BJ (cell line): ENCODE measurements at regions not wholly inside any gene's neighbourhood (a gene's known extent, or its start where the extent isn't known, plus 50 kb on each side); places are given as distances from the start of the nearest gene placed in this dataset.

Experiments used
- CTCF ChIA-PET: fragments of 350-600 bp; formaldehyde crosslinking; extraction: SDS; loops from one replicate; lab custom pipeline; 2021; ENCODE audit warnings: antibody characterized with exemption, inconsistent platforms; lab: Yijun Ruan, JAX
- POLR2A ChIA-PET: fragments of 300-600 bp; sonication (Branson Sonifier 250); formaldehyde crosslinking; extraction: SDS; loops from one replicate; lab custom pipeline; 2021; ENCODE audit warnings: antibody characterized with exemption; lab: Charles Lee
- DNase-seq: peaks from one replicate; pipeline ENCODE4 v3.0.0-alpha.2; 2011; ENCODE audit warnings: low read depth
- H3K27me3 ChIP-seq: 2 replicates; pipeline ENCODE4 v1.6.0; 2011; ENCODE audit warnings: low read length; ENCODE audit not compliant: control insufficient read depth, insufficient read depth
- H3K36me3 ChIP-seq: 2 replicates; pipeline ENCODE4 v1.5.1; 2011; ENCODE audit warnings: low read length; ENCODE audit not compliant: control insufficient read depth, insufficient read depth
- H3K4me3 ChIP-seq: 2 replicates; pipeline ENCODE4 v1.5.1; 2011; ENCODE audit warnings: low read depth, mild to moderate bottlenecking, control low read depth, low read length
- CTCF ChIP-seq: IDR thresholded peaks from 2 replicates; pipeline ENCODE4 v1.5.1; 2011; ENCODE audit warnings: low read depth, mild to moderate bottlenecking, control low read depth, inconsistent platforms, low read length, moderate library complexity; ENCODE audit not compliant: insufficient read depth

- ChIA-PET POLR2A (no interaction called here), CTCF (no interaction called here)
- H3K4me3 ChIP-seq, result no peak overlapping the region
- TF ChIP-seq CTCF, result no peak
- H3K36me3 ChIP-seq, result no peaks in the 10 kb centered on the region
- no peaks in the 10 kb centered on the region for H3K27me3 ChIP-seq
- no peak for DNase-seq
Observed at GRCh38 chr12:34361721-34362316, 339.5 kb downstream of the ALG10 start.

- ChIA-PET CTCF (no interaction called here), POLR2A (no interaction called here)
- no peak for DNase-seq
- Histone ChIP-seq H3K4me3 (no peak overlapping the region), H3K36me3 (no peaks in the 10 kb centered on the region), H3K27me3 (no peaks in the 10 kb centered on the region)
- TF ChIP-seq CTCF, result no peak
Observed at GRCh38 chr12:34363050-34363673, 340.9 kb downstream of the ALG10 start.

GRCh38 chr12:34368079-34368478 is 345.8 kb downstream of the ALG10 start:
- no peak overlapping the region for H3K4me3 ChIP-seq
- ChIA-PET CTCF (no interaction called here), POLR2A (no interaction called here)
- DNase-seq, result no peak
- H3K27me3 ChIP-seq, result no peaks in the 10 kb centered on the region
- no peak for TF ChIP-seq CTCF
- no peaks in the 10 kb centered on the region for H3K36me3 ChIP-seq

GRCh38 chr12:34371050-34371449 is 348.8 kb downstream of the ALG10 start:
- Histone ChIP-seq H3K36me3 (no peaks in the 10 kb centered on the region), H3K27me3 (no peaks in the 10 kb centered on the region), H3K4me3 (no peak overlapping the region)
- CTCF ChIA-PET, result no interaction called here
- no peak for TF ChIP-seq CTCF
- no peak for DNase-seq
- POLR2A ChIA-PET, result no interaction called here

- ChIA-PET POLR2A (no interaction called here), CTCF (no interaction called here)
- Histone ChIP-seq H3K4me3 (no peak overlapping the region), H3K27me3 (no peaks in the 10 kb centered on the region), H3K36me3 (no peaks in the 10 kb centered on the region)
- no peak for DNase-seq
- no peak for TF ChIP-seq CTCF
Observed at GRCh38 chr12:34372003-34372402, 349.7 kb downstream of the ALG10 start.
